Femur (tissue), 1 donor: ENCODE measurements at regions not wholly inside any gene's neighbourhood (a gene's known extent, or its start where the extent isn't known, plus 50 kb on each side); places are given as distances from the start of the nearest gene placed in this dataset.
A peak's percentile ranks its signal among the peaks of the same experiment; 100 is the strongest.

Experiments used
- DNase-seq: peaks from one replicate; pipeline ENCODE4 v3.0.0-alpha.2; 2017

DNA sequence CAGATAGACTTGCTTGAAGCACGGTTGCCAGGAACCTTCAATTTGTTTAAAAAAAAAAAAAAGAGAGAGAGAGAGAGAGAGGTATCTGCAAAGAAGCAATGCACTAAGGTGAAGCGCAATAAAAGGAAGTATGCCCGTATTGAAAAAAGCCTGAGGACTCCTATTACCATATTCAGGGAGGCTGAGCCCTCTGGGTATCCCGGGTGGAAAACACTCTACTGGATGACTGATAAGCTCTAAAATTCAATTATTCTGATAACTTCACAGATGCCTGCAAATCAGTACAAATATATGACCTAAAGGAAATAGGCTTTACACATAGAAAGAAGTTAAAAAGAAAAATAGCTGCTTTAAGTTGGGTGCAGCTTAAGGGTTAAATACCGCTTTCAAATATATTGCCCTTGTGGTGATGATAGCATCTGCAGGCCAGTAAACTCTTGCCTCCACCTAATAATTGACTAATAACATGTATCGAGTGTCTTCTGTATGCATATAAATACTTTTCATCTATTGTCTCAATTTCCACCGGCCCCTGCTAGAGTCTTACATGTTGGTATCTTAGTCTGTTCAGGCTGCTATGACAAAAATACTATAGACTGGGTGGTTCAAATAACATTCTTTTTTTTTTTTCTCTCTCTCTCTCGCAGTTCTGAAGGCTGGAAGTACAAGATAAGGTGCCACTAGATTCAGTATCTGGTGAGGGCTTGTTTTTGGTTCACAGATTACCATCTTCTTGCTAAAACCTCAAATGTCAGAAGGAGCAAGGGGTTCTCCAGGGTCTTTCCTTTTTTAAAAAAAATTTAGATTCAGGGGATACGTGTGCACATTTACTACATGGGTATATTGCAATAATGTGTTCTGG is 187.4 kb upstream of the JARID2 start:
- no peak for DNase-seq

- no peak for DNase-seq
Measured at GRCh38 chr6:15061180-15061641, 184.7 kb upstream of the JARID2 start.

DNA sequence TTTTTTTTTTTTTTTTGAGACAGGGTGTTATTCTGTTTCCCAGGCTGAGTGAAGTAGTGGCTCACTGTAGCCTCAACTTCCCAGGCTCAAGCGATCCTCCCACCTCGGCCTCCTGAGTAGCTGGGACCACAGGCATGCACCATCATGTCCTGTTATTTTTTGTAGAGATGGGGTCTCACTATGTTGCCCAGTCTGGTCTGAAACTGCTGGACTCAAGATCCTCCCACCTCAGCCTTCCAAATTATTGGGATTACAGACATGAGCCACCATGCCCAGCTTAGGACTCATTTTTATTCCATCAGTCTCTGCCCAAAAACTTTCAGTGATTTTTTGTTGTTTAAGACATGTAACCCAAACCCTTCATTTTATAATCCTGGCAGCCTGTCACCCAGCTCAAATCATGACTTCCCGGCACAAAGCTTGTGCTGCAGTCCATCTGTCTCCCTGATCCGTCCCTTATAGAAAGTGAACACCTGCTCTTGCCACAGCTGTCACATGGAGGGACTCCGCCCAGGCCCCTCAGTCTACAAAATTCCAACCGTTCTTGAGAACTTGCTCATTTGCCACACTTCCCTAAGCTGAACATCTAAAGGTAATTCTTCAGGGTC is 183.9 kb upstream of the JARID2 start:
- peak; percentile 52 for DNase-seq

DNA sequence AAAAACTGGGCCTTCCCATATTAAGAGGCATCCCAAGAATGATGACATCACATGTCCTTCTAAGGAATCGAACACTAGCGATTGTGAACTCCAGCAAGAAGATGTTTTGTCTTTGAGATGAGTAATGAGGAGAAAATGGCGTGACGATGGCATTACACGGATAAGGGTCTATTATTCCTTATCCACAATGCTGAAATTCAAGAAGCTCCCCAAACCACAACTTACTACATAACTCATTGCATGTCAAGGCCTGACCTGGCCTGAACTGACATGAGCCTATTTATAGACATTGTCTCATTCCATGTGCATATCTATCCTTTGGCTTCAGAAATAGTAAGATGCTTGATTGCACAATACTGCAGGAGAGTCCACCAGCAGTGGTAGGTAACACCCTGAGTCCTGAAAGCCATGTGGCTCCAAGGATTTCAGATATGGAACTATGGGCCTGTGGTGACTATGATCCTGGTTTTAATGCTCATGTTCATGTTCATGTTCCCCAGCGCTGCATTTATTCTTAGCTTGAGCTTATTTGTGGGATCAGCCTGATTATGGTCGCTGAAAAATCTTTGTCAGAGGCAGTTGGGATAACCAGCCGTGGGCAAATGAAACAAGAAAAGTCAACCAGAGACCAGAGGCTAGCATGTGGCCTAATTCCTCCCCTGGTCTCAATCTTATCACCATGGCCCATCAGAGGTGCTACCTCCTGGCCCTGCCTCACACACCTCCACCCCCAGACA is 183.2 kb upstream of the JARID2 start:
- no peak for DNase-seq

- DNase-seq: peak; percentile 42
Measured at GRCh38 chr6:15063253-15063853, 182.5 kb upstream of the JARID2 start.

DNA sequence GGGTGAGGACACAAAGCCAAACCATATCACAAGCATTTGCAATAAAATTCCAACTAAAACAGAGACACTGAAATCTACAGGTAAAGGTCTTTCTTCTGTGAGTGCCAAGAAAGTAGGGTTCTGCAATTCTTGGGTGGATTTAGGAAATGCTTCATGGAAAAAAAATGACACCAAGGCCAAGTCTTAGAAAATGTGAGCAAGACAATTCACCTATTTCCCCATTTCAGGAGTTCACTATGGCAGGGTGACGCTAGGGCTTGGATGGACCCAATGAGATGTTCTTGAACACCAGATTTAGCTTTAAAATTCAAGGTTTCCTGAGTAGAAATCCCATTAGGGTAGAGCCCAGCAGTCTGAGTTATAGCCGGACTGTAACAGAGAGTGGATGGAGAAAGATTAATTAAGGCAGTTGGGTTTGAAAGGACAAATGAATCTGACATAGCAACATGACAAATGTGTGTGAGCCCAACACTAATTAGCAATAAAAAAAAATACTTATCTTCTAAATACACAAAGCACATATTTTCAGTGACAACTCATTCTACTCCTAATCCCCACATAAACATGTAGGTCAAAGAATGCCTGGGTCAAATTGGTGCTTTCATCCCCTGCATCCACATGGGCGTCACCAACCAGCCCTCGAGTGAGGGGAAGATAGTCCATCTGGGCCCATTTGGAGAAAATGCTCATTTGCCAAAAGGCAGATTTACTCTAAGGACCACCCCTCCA is 180.4 kb upstream of the JARID2 start:
- no peak for DNase-seq

DNA sequence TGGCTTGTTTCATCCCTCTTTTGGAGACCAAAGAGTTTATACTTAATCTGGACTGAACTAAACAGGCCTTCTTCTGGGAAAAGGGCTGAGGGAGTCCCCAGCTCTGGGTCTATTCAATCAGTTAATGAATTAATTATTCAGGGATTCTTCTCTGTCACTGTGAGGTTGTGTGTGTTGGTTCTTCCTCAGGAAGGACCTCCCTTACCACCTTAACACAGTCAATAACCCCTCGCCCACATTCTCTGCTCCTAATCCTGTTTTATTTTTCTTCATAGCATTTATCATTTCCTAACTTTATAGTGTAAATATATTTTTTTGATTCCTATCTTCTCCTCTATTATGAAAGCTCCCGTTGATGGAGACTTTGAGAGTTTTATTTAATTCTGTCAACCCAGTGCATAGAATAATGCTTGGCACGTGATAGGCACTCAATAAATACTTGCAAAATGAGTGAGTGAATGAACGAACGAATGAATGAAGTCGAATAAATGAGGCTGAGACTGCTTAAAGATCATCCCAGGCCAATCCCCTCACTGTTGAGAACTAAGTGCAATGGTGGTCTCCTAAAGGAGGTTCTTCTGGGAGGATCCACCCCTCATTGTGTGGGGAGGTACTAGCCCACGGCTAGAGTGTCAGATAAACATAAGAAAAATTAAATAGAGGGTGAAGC is 179.6 kb upstream of the JARID2 start:
- no peak for DNase-seq

DNA sequence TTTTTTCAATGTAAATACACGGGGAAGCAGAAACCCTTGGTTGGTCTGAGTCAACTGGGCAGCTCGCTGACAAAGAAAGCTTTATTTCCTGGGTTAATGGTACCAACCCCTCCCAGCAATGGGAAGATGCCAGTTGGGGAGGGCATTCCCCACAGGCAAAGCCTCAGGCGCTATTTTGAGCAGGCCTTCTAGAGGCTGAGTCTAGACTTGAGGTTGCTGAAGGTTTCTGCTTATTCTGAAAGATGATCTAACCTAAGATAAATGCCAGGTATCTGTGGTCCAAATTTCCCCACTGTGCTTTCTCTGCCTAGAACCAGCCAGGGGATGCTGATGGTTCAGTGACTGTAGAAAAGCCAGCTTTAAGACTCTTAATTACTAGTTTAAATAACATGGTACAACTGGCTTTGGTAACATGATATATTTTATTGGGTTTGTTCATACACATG is 172.5 kb upstream of the JARID2 start:
- peak; percentile 48 for DNase-seq

GRCh38 chr6:15073883-15074465 is 171.9 kb upstream of the JARID2 start:
- DNase-seq: no peak

GRCh38 chr6:15074806-15075205 is 171.1 kb upstream of the JARID2 start:
- DNase-seq: no peak

- DNase-seq: no peak
Measured at GRCh38 chr6:15076565-15076964, 169.3 kb upstream of the JARID2 start.

- DNase-seq: no peak
Measured at GRCh38 chr6:15077006-15077405, 168.9 kb upstream of the JARID2 start.

GRCh38 chr6:15077961-15078360 is 167.9 kb upstream of the JARID2 start:
- DNase-seq: no peak

DNA sequence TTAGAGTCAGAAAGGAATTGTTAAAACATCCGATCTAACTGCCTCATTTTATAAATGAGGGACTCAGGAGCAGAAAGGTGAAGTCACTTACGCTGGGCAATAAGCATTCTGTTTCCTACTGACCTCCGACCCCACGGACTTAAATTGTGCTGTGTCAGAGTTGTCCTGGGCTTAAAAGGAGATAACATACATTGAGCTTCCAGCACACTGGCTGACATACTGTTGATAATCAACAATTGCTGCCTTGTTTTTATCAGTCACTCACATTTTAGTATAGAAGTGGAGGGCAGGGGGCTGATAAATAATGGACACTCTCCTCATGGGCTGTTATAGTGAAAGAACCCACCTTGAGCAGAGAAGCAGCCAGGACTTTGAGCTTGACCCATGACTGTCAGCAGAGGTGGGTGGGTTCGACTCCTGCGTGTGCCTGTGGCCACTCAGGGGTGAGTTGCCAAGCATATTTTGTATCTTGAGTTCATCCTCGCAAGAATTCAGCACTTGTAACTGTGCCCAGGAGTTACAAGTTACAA is 166.5 kb upstream of the JARID2 start:
- DNase-seq: no peak

DNA sequence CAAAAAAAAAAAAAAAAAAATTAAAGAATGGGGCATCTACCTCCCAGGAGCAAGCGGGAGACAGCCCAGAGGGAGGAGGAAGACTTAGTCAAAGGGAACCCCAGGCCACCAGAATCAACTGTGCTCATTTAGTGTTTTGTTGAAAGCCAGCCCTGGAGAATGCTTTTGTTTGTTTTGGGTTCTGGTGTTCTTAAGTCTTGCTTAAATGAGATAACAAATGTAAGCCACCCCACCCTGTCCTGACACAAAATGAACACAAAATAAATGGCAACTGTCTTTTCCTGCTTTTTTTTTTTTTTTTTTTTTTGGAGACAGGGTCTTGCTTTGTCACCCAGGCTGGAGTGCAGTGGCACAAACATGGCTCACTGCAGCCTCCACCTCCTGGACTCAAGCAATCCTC is 165.0 kb upstream of the JARID2 start:
- no peak for DNase-seq

DNA sequence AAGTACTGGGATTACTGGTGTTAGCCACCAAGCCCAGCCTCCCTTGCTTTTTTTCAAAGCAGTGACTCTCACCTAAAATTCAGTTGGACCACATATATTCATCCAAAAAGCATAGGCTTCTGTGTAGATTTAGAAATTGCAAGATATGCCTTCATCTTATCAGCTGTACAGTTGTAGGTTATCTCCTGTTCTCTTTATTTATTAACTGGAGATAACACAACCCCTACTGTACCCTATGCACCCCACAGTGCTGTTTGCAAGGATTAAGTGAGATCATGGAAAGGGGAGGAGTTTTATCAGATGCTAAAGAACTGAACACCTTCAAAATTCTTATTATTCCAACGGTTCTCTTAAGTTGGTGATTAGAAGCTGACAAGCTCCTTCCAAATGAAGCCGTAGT is 164.4 kb upstream of the JARID2 start:
- DNase-seq: no peak

GRCh38 chr6:15082708-15083107 is 163.2 kb upstream of the JARID2 start:
- no peak for DNase-seq

- no peak for DNase-seq
Measured at GRCh38 chr6:15086348-15087158, 159.3 kb upstream of the JARID2 start.

- DNase-seq: no peak
Measured at GRCh38 chr6:15087186-15087589, 158.7 kb upstream of the JARID2 start.

DNA sequence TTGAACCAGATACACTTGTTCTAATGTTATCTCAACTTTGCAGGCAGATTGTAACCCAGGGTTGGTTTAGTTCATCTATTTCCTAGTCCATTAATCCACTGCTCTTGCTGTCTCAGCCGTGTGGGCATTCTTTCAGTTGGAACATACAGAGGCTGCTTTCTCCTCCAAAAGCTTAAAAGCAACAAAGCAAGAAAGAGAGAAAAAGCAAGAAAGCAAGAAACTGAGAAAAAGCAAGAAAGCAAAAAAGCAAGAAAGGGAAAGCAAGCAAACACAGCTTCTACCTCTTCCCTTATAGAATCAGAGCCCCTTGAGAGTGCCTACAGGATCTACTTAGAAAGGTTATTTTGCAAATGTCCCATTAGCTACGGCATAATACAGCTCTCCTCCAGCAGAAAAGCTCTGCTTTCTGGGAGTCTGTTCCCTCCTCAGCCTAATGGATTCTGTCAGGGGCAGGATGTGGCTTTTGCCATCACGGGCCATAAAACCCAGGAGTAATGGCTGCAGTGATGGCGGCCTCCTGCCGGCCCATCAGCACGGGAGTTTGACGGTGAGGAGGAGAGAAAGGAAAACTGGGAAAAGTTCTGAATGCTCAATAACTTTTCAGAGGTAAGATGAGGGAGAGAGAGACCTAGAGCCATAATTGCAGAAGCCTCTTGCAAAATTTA is 156.8 kb upstream of the JARID2 start:
- DNase-seq: no peak
